ENCODE measurements at regions not wholly inside any gene's neighbourhood (a gene's known extent, or its start where the extent isn't known, plus 50 kb on each side); places are given as distances from the start of the nearest gene placed in this dataset.

DNA sequence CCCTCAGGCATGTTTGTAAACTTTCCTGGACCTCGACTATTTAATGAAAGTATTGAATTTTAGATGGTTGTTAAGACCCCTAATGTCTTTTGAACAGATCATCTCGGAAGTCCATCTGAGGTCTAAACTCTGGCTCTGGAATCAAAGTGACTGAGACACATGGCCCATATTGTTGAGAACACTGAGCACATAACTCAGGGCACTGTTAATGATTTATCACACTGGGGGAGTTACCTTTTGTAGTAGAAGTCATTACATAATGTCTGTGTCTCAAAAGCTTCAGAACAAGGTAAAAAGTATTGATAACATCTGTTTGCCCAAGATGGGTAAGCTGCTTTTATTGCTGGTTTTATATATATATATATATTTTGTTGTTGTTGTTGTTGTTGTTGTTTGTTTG is 103.4 kb upstream of the HS3ST1 start:
- peaks cover 9% of the 10 kb centered on the region for H3K9me3 Mint-ChIP-seq
- H3K27ac Mint-ChIP-seq, result no peak overlapping the region
- Histone ChIP-seq H3K4me1 (ENCODE audit: control insufficient read depth, insufficient read depth, low read length) (peaks cover 4% of the 10 kb centered on the region), H3K36me3 (ENCODE audit: control insufficient read depth, insufficient read depth, low read length) (no peaks in the 10 kb centered on the region), H3K9ac (ENCODE audit: extremely low read depth, low read length, poor library complexity, severe bottlenecking) (no peak overlapping the region), H3K4me3 (ENCODE audit: low read length) (no peak overlapping the region), H3K27me3 (ENCODE audit: control insufficient read depth, insufficient read depth, low read length, poor library complexity, severe bottlenecking) (no peaks in the 10 kb centered on the region), H3K27ac (ENCODE audit: low read depth, low read length) (no peak overlapping the region), H3K9me3 (ENCODE audit: control insufficient read depth, low read length) (peaks cover 12% of the 10 kb centered on the region)
- no peaks in the 10 kb centered on the region for H3K27me3 Mint-ChIP-seq (ENCODE audit: insufficient read depth)
- WGBS, 2 experiments (ENCODE audit: insufficient coverage in 1 of 2, insufficient read length in 1 of 2), result 89 to 96% methylated on average over 2 of the region's 2 CpGs
- peaks cover 1% of the 10 kb centered on the region for H3K4me1 Mint-ChIP-seq
- TF ChIP-seq, protein P1, sequence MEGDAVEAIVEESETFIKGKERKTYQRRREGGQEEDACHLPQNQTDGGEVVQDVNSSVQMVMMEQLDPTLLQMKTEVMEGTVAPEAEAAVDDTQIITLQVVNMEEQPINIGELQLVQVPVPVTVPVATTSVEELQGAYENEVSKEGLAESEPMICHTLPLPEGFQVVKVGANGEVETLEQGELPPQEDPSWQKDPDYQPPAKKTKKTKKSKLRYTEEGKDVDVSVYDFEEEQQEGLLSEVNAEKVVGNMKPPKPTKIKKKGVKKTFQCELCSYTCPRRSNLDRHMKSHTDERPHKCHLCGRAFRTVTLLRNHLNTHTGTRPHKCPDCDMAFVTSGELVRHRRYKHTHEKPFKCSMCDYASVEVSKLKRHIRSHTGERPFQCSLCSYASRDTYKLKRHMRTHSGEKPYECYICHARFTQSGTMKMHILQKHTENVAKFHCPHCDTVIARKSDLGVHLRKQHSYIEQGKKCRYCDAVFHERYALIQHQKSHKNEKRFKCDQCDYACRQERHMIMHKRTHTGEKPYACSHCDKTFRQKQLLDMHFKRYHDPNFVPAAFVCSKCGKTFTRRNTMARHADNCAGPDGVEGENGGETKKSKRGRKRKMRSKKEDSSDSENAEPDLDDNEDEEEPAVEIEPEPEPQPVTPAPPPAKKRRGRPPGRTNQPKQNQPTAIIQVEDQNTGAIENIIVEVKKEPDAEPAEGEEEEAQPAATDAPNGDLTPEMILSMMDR (conservative IDR thresholded peaks at IDR 0.05), result no peak
- no peak for DNase-seq
- no peaks in the 10 kb centered on the region for H3K36me3 Mint-ChIP-seq (ENCODE audit: low read depth)
- no peak overlapping the region for H3K4me3 Mint-ChIP-seq

DNA sequence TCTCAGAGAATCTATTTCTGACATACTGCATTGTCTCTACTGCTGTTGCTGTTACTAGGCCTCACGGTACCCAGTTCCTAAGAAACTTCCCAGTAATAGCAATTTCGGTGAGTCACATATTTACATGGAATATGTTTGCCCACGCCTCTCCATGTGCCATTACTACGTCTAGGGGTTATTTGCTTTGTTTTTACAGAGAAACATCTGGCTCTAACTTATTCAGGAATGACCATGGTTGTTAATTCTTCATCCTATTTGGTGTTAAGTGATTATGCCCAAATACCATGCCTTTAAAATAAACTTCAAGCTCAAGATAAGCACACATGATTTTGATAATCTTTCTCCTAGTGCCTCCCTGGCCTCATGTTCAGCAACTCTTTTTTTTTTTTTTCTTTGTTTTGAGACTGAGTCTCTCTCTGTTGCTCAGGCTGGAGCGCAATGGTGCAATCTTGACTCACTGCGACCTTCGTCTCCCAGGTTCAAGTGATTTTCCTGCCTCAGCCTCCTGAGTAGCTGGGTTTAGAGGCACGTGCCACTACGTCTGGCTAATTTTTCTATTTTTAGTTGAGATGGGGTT is 101.0 kb upstream of the HS3ST1 start:
- Histone ChIP-seq H3K27me3 (ENCODE audit: control insufficient read depth, insufficient read depth, low read length, poor library complexity, severe bottlenecking) (no peaks in the 10 kb centered on the region), H3K36me3 (ENCODE audit: control insufficient read depth, insufficient read depth, low read length) (no peaks in the 10 kb centered on the region), H3K9me3 (ENCODE audit: control insufficient read depth, low read length) (peaks cover 12% of the 10 kb centered on the region), H3K4me3 (ENCODE audit: low read length) (no peak overlapping the region), H3K27ac (ENCODE audit: low read depth, low read length) (no peak overlapping the region), H3K9ac (ENCODE audit: extremely low read depth, low read length, poor library complexity, severe bottlenecking) (no peak overlapping the region), H3K4me1 (ENCODE audit: control insufficient read depth, insufficient read depth, low read length) (no peaks in the 10 kb centered on the region)
- Mint-ChIP-seq H3K9me3 (peaks cover 9% of the 10 kb centered on the region), H3K27me3 (ENCODE audit: insufficient read depth) (no peaks in the 10 kb centered on the region), H3K27ac (no peak overlapping the region), H3K4me1 (peaks cover 11% of the 10 kb centered on the region), H3K36me3 (ENCODE audit: low read depth) (no peaks in the 10 kb centered on the region), H3K4me3 (no peak overlapping the region)
- no peak for DNase-seq
- TF ChIP-seq, protein P1 (conservative IDR thresholded peaks at IDR 0.05), result no peak
- 81 to 91% methylated on average over 4 to 9 of the region's 9 CpGs for WGBS, 2 experiments (ENCODE audit: insufficient coverage in 1 of 2, insufficient read length in 1 of 2)

DNA sequence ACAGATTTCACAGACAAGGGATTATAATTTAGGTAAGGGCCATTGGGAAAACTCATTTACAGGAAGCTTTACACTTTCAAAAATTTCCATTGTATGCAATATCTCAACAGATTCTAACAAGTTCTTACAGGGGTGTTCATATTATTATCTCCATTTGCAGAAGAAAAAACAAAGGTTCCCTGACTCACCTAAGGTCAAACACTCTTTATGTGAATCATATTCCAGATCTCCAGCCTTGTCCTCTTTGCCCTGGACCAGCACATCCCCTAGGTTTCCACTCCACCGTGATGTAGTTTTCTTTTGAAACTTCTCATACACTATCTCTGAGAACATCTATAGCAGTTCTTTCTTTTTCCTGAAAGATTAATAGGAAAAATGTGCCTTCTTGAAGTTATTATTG is 96.4 kb upstream of the HS3ST1 start:
- Histone ChIP-seq H3K4me1 (ENCODE audit: control insufficient read depth, insufficient read depth, low read length) (no peaks in the 10 kb centered on the region), H3K36me3 (ENCODE audit: control insufficient read depth, insufficient read depth, low read length) (no peaks in the 10 kb centered on the region), H3K27me3 (ENCODE audit: control insufficient read depth, insufficient read depth, low read length, poor library complexity, severe bottlenecking) (no peaks in the 10 kb centered on the region), H3K4me3 (ENCODE audit: low read length) (no peak overlapping the region), H3K9ac (ENCODE audit: extremely low read depth, low read length, poor library complexity, severe bottlenecking) (no peak overlapping the region), H3K9me3 (ENCODE audit: control insufficient read depth, low read length) (peaks cover 4% of the 10 kb centered on the region), H3K27ac (ENCODE audit: low read depth, low read length) (no peak overlapping the region)
- Mint-ChIP-seq H3K27ac (no peak overlapping the region), H3K36me3 (ENCODE audit: low read depth) (no peaks in the 10 kb centered on the region), H3K4me3 (no peak overlapping the region), H3K9me3 (no peaks in the 10 kb centered on the region), H3K4me1 (peaks cover 13% of the 10 kb centered on the region), H3K27me3 (ENCODE audit: insufficient read depth) (peaks cover 9% of the 10 kb centered on the region)
- TF ChIP-seq, protein P1 (conservative IDR thresholded peaks at IDR 0.05), result no peak
- no peak for DNase-seq
- 100% methylated on average over 1 of the region's 1 CpG; no CpG with 5 or more reads in 1 of the 2 experiments for WGBS, 2 experiments (ENCODE audit: insufficient coverage in 1 of 2, insufficient read length in 1 of 2)
